Fibroblast of lung (primary cell): ENCODE measurements at regions not wholly inside any gene's neighbourhood (a gene's known extent, or its start where the extent isn't known, plus 50 kb on each side); places are given as distances from the start of the nearest gene placed in this dataset.

Source experiments
- DNase-seq, 2 donors: peaks; one replicate each; pipeline versions ENCODE4 v3.0.0 to v3.0.0-alpha.2; 2010; ENCODE audit warnings: low read depth in 2 of 2
- H2AFZ ChIP-seq: 2 replicates; pipeline ENCODE4 v1.5.1; 2012; ENCODE audit warnings: low read length, control low read depth, inconsistent platforms
- H3K27ac ChIP-seq: 2 replicates; pipeline ENCODE4 v1.5.1; 2011; ENCODE audit warnings: low read length, control low read depth; ENCODE audit not compliant: insufficient read depth
- H3K27me3 ChIP-seq: 2 replicates; pipeline ENCODE4 v1.5.1; 2011; ENCODE audit warnings: mild to moderate bottlenecking, low read length; ENCODE audit not compliant: control insufficient read depth, insufficient read depth
- H3K36me3 ChIP-seq: 2 replicates; pipeline ENCODE4 v1.5.1; 2011; ENCODE audit warnings: low read length; ENCODE audit not compliant: control insufficient read depth, insufficient read depth
- H3K4me1 ChIP-seq: 2 replicates; pipeline ENCODE4 v1.5.1; 2011; ENCODE audit warnings: low read length; ENCODE audit not compliant: control insufficient read depth, insufficient read depth; ENCODE audit errors: extremely low read depth
- H3K4me2 ChIP-seq: 2 replicates; pipeline ENCODE4 v1.5.1; 2011; ENCODE audit warnings: low read length, control low read depth; ENCODE audit not compliant: insufficient read depth; ENCODE audit errors: extremely low read depth
- H3K4me3 ChIP-seq, 4 experiments: fragments of 200-600 bp in 1 of 4; sonication (generic) in 1 of 4; replicated peaks in 1 of 4; 2 replicates each; pipeline ENCODE4 v1.5.1; 2011 to 2016; ENCODE audit warnings: low read length in 4 of 4, low read depth in 3 of 4, mild to moderate bottlenecking in 3 of 4, control low read depth in 2 of 4, inconsistent platforms in 1 of 4, mixed read lengths in 1 of 4; ENCODE audit not compliant: insufficient read depth in 1 of 4; ENCODE audit errors: control extremely low read depth in 1 of 4
- H3K79me2 ChIP-seq: 2 replicates; pipeline ENCODE4 v1.5.1; 2012; ENCODE audit warnings: mild to moderate bottlenecking, low read length, inconsistent platforms; ENCODE audit not compliant: control insufficient read depth, insufficient read depth
- H3K9ac ChIP-seq: 2 replicates; pipeline ENCODE4 v1.5.1; 2011; ENCODE audit warnings: mild to moderate bottlenecking, low read length, control low read depth; ENCODE audit not compliant: insufficient read depth
- H3K9me3 ChIP-seq: 2 replicates; pipeline ENCODE4 v1.5.1; 2012; ENCODE audit warnings: low read depth, low read length; ENCODE audit not compliant: control insufficient read depth, insufficient read depth
- H4K20me1 ChIP-seq: 2 replicates; pipeline ENCODE4 v1.5.1; 2011; ENCODE audit warnings: low read length; ENCODE audit not compliant: control insufficient read depth, insufficient read depth; ENCODE audit errors: extremely low read depth
- EZH2 ChIP-seq: IDR thresholded peaks from 2 replicates; pipeline ENCODE4 v1.5.1; 2012; ENCODE audit warnings: low read length, control low read depth, mild to moderate bottlenecking; ENCODE audit errors: missing control alignments
- TF ChIP-seq, protein P1 (sequence below), 2 donors: IDR thresholded peaks in 1 of 2; conservative IDR thresholded peaks in 1 of 2; 1 replicate in 1 of 2; 2 replicates in 1 of 2; pipeline ENCODE4 v1.5.1; 2011 to 2012; ENCODE audit warnings: low read length in 2 of 2, control low read depth in 1 of 2, inconsistent platforms in 1 of 2, low read depth in 1 of 2, mild to moderate bottlenecking in 1 of 2

DNA sequence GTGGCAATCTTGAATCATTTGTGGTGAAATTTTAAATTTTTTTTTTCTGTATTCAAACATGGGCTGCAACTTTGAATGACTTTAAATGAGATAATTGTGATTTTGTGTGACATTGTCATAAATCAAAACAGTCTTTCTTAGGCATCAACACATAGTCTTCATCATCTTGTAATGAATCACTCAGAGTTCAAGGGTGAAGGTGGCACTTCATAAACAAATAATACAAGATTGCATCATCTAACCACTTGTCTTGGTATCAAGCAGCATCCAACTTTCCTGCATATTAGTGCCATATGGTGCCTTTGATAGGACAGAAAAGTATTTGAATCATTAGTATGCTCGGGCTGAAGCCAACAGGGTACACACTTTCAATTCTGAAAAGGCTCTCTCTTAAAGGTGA, 392.4 kb upstream of the GOT2 start:
- DNase-seq = no peak
- Histone ChIP-seq H3K79me2 (no peaks in the 10 kb centered on the region), H3K27ac (no peak overlapping the region), H3K4me3 (no peak overlapping the region), H2AFZ (no peak overlapping the region), H3K4me2 (no peak overlapping the region), H4K20me1 (no peaks in the 10 kb centered on the region), H3K4me1 (no peaks in the 10 kb centered on the region), H3K9ac (no peak overlapping the region), H3K36me3 (no peaks in the 10 kb centered on the region), H3K27me3 (no peaks in the 10 kb centered on the region), H3K9me3 (no peaks in the 10 kb centered on the region)
- TF ChIP-seq, protein P1, sequence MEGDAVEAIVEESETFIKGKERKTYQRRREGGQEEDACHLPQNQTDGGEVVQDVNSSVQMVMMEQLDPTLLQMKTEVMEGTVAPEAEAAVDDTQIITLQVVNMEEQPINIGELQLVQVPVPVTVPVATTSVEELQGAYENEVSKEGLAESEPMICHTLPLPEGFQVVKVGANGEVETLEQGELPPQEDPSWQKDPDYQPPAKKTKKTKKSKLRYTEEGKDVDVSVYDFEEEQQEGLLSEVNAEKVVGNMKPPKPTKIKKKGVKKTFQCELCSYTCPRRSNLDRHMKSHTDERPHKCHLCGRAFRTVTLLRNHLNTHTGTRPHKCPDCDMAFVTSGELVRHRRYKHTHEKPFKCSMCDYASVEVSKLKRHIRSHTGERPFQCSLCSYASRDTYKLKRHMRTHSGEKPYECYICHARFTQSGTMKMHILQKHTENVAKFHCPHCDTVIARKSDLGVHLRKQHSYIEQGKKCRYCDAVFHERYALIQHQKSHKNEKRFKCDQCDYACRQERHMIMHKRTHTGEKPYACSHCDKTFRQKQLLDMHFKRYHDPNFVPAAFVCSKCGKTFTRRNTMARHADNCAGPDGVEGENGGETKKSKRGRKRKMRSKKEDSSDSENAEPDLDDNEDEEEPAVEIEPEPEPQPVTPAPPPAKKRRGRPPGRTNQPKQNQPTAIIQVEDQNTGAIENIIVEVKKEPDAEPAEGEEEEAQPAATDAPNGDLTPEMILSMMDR (conservative IDR thresholded peaks at IDR 0.05 in 1 of 2, IDR thresholded peaks at IDR 0.05 in 1 of 2; ENCODE audit: low read depth in 1 of 2, low read length in 2 of 2) = no peak
- TF ChIP-seq EZH2 = no peak

DNA sequence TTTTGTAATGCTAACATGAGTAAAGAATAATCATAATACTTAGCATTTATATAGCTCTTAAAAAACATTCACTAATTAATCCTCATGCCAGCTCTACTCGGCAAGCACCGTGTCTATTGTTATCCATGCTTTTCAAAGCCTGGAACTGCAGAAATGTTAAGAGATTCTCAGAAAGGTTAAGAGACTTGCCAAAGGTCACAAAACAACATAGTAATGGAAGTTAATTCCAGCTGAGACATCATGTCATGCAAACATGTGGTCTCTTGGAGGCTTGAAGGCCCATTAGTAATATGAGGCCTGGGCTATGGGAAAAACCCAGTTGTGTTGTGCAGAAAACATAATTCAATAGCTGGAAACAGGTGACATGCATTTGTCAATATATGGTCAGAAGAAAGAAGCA, 389.9 kb upstream of the GOT2 start:
- Histone ChIP-seq H4K20me1 (no peaks in the 10 kb centered on the region), H3K4me2 (no peak overlapping the region), H3K4me3 (no peak overlapping the region), H3K4me1 (no peaks in the 10 kb centered on the region), H3K36me3 (no peaks in the 10 kb centered on the region), H3K9me3 (no peaks in the 10 kb centered on the region), H3K27me3 (no peaks in the 10 kb centered on the region), H3K9ac (no peak overlapping the region), H2AFZ (no peak overlapping the region), H3K79me2 (no peaks in the 10 kb centered on the region), H3K27ac (no peak overlapping the region)
- TF ChIP-seq, protein P1 (conservative IDR thresholded peaks at IDR 0.05 in 1 of 2, IDR thresholded peaks at IDR 0.05 in 1 of 2; ENCODE audit: low read depth in 1 of 2, low read length in 2 of 2) = no peak
- no peak for TF ChIP-seq EZH2
- no peak for DNase-seq

DNA sequence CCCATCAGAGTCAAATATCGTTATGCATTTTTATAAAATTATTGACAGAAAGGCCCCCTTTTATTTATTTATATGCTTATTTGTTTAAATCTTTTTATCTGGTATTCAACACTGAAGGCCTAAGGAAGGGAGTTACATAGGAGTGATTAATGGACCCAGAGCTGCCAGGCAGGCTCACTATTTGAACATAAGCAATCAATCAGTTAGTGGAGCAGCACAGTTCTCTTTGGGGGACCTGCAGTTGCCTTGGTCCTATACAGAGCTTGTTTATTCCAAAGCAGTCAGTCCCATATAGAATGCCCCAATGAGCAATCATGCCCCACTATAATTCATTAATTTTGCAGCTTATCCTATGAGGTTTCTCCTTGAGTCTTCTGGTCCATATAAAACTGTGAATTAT, 389.4 kb upstream of the GOT2 start:
- no peak for TF ChIP-seq EZH2
- TF ChIP-seq, protein P1 (conservative IDR thresholded peaks at IDR 0.05 in 1 of 2, IDR thresholded peaks at IDR 0.05 in 1 of 2; ENCODE audit: low read depth in 1 of 2, low read length in 2 of 2) = no peak

More for the DNA sequence above, 389.4 kb upstream of the GOT2 start:
- no peaks in the 10 kb centered on the region for H3K79me2 ChIP-seq
- H3K9me3 ChIP-seq = no peaks in the 10 kb centered on the region
- H3K27me3 ChIP-seq = no peaks in the 10 kb centered on the region
- no peaks in the 10 kb centered on the region for H3K4me1 ChIP-seq
- H4K20me1 ChIP-seq = no peaks in the 10 kb centered on the region
- no peak overlapping the region for H3K4me2 ChIP-seq
- H2AFZ ChIP-seq = no peak overlapping the region
- H3K4me3 ChIP-seq = no peak overlapping the region
- no peak overlapping the region for H3K27ac ChIP-seq
- no peaks in the 10 kb centered on the region for H3K36me3 ChIP-seq
- DNase-seq = no peak
- no peak overlapping the region for H3K9ac ChIP-seq
